ENCODE measurements at regions not wholly inside any gene's neighbourhood (a gene's known extent, or its start where the extent isn't known, plus 50 kb on each side); places are given as distances from the start of the nearest gene placed in this dataset.

DNA sequence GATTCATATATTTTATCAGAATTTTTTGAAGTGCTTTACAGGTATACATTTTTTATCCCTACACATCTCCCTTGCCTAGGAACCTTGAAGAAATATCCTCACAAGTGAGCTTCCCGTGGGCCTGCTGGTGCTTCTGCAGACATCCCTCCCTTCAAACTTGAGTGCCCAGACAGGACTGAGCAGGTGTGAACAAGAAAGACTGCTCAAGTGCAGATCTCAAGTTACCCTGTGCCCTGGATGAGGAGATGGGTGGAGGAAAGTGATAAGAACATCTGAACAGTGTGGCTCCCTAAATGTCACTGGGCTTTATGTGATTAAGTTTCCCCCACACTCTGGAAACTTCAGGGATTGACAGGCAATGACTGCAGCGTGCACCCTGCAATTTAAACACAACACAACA is 209.8 kb downstream of the TLE1 start:
- TF ChIP-seq EZH2phosphoT487 (IDR thresholded peaks at IDR 0.05): no peak
- TF ChIP-seq, protein P1, sequence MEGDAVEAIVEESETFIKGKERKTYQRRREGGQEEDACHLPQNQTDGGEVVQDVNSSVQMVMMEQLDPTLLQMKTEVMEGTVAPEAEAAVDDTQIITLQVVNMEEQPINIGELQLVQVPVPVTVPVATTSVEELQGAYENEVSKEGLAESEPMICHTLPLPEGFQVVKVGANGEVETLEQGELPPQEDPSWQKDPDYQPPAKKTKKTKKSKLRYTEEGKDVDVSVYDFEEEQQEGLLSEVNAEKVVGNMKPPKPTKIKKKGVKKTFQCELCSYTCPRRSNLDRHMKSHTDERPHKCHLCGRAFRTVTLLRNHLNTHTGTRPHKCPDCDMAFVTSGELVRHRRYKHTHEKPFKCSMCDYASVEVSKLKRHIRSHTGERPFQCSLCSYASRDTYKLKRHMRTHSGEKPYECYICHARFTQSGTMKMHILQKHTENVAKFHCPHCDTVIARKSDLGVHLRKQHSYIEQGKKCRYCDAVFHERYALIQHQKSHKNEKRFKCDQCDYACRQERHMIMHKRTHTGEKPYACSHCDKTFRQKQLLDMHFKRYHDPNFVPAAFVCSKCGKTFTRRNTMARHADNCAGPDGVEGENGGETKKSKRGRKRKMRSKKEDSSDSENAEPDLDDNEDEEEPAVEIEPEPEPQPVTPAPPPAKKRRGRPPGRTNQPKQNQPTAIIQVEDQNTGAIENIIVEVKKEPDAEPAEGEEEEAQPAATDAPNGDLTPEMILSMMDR (IDR thresholded peaks at IDR 0.05): no peak
- TF ChIP-seq EZH2 (IDR thresholded peaks at IDR 0.05): no peak

Measured in neural progenitor cell (in vitro differentiated cells).